Fibroblast of lung (primary cell): ENCODE measurements at regions not wholly inside any gene's neighbourhood (a gene's known extent, or its start where the extent isn't known, plus 50 kb on each side); places are given as distances from the start of the nearest gene placed in this dataset.

Experiments used
- CTCF ChIP-seq, 2 donors: IDR thresholded peaks in 1 of 2; conservative IDR thresholded peaks in 1 of 2; 1 replicate in 1 of 2; 2 replicates in 1 of 2; pipeline ENCODE4 v1.5.1; 2011 to 2012; ENCODE audit warnings: low read length in 2 of 2, control low read depth in 1 of 2, inconsistent platforms in 1 of 2, low read depth in 1 of 2, mild to moderate bottlenecking in 1 of 2
- EZH2 ChIP-seq: IDR thresholded peaks from 2 replicates; pipeline ENCODE4 v1.5.1; 2012; ENCODE audit warnings: low read length, control low read depth, mild to moderate bottlenecking; ENCODE audit errors: missing control alignments

DNA sequence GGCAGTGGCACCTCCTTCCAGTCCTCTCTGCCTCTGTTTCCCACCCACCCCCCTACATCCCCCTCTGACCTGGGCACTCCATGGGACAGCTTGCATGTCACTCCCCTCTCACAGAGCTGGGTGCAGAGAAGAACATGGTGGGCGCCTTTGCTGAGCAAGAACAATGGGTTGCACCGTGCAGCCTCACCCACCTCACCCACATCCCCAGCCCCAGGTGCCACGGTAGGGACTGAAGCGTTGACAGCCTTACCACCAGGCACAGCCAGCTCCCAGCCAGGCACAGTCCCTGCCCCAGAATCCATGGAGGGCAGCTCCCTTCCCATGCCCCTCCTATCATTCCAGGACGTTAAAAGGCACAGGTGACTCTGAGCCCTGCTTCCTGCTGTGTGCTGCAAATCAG lies 93.1 kb upstream of the VSTM2B start:
- TF ChIP-seq EZH2 (no peak), CTCF (conservative IDR thresholded peaks at IDR 0.05 in 1 of 2, IDR thresholded peaks at IDR 0.05 in 1 of 2; ENCODE audit: low read depth in 1 of 2, low read length in 2 of 2) (no peak)
